ENCODE measurements at regions not wholly inside any gene's neighbourhood (a gene's known extent, or its start where the extent isn't known, plus 50 kb on each side); places are given as distances from the start of the nearest gene placed in this dataset.

DNA sequence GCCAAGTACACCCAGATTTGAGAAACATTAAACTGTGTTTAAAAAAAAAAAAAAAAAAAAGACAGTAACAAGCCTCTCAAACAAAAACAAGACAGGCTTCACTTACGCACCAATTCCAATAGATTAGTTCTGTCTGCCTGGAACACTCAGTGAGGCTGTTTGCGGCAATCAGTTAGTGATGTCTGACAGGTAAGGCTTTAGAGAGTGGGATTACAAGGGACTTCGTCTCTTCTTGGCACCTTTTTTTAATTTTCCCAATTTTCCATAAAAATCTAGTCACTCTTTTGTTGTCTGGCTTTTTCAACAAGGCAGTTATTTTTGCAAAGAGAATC is 79.6 kb downstream of the NCOR2 start:
- DNase-seq: no peak

DNA sequence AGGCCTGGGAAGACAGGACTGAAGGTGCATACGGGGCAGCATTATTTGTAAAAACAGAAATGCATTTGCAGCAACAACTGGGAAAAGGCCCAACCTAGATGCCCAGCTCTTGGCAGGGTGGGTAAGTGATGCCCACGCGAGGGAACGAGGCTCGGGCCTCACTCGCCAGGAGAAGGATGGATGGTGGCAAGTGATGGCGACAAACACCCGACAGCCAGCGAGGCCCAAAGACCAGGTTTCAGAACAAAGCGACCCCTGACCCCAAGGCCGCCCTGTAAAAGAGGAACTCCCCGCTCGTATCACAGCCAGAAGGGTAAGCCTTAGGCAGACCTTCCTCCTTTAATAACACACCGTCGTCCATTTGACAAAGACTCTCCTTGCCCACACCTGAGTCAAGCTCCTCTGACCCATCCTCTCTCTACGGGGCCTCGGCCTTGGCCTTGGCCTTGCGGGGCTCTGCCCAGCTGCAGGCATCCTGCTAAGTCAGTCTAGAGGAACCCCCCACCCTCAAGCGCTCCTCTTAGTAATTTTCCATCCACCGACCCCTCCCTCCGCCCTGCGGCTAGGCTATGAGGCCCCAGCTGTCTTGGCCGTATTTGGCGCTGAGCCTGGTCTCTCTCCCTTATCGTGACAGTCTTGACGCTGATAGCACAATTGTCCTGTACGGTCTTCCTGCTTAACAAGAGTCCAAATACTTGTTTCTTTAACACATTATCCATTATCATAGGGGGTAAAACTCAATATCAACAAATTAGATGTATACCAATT is 80.2 kb downstream of the NCOR2 start:
- no peak for DNase-seq

DNA sequence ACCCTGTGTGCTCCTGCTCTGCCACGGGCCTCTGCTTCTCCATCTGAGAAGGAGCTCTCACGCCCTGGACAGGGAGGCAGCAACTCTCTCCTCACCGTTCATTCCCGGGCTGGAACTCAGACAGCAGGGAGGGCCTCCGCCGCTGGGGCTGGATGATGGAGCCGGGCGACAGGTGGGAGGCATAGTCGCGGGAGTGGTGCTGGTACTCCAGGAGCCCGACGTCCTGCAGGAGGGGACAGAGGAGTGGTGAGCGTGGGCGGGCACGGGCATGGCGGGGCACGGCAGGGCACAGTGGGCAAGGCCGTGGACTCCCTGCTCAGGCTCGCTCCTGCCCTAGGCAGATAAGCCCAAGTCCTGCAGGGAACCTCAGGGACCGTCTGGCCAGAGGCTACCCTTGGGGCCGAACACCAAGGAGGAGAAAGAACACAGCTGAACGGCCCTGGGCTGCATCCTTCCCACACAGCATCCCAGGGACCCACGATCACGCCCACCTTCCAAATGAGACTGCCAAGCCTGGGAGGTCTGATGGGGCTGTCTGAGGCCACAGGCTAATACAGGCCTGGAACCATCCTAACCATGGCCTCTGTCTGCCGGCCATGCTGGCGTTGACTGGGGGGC is 81.0 kb downstream of the NCOR2 start:
- no peak for DNase-seq

DNA sequence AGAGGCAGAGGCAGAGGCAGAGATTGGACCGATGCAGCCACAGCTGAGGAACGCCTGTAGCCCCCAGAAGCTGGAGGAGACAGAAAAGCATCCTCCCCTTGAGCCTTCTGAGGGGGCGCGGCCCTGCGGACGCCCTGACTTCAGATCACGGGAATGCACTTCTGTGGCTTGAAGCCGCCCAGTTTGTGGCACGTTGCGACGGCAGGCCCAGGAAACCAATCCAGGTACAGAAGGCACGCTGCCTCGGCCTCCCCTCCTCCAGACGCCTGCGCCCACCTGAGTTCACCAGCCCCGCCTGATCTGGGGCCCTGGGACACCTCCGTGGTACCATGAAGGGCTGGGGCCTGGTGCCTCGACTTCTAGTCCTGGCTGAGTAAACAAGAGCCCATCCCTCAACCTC is 82.0 kb downstream of the NCOR2 start:
- no peak for DNase-seq

DNA sequence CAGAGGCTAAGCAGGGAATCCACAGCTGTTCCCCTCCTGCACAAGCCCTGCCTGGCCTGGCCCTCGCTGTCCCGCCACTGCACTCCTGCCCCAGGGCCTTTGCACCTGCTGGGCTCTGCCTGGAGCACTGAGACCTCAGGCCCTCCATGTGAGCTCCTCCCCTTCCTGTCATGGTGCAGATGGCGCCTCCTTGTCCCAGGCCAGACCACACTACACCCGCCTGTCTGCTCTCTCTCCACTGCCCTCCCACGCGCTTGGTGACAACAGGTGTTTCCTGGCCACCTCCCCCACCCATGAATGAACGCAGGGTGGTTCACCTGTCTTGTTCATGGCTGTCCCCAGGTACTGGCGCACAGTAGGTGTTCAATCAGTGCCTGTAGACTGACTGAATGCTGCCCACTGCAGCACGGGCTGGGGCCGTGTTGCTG is 82.9 kb downstream of the NCOR2 start:
- DNase-seq: no peak

DNA sequence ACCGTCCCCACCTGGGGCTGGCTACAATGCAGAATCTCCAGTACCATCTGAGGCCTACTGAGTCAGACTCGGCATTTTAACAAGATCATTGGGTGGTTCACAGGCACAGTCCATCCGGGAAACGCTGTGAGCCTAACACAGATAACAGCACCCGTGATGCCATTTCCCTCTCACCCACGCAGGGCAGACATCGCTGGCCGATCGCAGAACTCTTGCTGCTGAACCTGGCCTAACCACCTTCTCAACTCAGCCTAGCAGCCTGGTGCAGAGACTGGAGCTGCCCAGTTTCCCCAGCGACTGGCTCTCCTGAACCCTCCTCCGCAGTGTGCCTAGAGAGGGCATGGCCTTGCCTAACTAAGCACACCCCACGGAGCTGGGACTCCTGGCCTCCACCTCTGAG is 83.3 kb downstream of the NCOR2 start:
- DNase-seq: no peak

DNA sequence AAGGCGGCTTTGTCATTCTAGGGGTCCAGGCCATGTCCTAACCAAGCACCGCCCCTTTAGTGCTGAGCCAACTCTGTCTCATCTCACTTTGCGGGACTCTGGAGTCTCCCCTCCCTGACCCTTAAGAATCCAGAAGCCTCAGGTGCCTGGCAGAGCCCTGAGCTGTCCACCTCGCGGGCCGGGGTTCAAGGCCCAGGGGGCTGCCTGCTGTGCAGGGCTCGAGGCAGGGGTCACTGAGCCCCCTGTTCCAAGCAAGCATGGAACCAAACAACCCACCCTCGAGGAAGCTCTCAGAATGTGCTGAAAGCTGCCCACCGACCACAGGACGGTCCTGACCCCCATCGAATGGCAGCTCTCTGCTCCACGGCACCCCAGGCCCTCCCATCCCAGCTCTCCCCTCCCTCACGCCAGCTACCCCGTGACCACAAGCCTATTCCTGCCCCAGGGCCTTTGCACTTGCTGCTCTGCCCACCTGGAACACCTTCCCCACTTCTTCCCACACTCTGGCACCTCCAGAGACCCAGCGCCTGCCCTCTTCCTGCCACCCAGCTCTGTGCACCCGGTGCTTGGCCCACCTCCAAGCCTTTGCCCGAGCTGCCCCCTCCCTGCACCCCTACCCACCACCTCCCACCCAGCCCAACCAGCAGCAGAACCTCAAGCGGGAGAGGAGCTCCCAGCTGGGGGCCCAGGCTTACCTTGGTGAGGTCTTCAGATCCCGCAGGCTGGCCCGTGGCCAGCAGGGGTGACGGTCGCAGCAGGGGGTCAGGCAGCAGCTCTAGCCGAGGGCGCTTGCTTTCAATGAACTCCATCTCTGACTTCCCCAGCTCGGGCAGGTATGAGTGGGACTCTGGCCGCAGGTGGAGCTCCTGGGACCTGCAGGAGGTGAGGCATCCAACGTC is 84.3 kb downstream of the NCOR2 start:
- DNase-seq: no peak

DNA sequence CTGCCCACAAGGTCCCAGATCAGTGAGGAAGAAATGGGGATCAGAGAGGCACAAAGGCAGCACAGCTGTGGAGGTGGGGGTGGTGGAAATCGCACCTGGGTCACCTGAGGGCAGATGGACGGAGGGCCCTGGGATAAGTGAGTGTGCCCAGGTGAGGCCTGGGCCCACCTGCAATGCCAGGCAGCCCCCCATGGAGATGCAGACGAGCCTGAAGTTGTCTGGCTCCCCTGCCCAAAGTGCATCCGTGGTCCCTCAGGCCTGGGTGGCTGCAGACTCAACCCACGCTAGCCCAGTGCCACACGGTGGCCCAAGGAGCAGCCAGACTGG is 84.9 kb downstream of the NCOR2 start:
- no peak for DNase-seq

DNA sequence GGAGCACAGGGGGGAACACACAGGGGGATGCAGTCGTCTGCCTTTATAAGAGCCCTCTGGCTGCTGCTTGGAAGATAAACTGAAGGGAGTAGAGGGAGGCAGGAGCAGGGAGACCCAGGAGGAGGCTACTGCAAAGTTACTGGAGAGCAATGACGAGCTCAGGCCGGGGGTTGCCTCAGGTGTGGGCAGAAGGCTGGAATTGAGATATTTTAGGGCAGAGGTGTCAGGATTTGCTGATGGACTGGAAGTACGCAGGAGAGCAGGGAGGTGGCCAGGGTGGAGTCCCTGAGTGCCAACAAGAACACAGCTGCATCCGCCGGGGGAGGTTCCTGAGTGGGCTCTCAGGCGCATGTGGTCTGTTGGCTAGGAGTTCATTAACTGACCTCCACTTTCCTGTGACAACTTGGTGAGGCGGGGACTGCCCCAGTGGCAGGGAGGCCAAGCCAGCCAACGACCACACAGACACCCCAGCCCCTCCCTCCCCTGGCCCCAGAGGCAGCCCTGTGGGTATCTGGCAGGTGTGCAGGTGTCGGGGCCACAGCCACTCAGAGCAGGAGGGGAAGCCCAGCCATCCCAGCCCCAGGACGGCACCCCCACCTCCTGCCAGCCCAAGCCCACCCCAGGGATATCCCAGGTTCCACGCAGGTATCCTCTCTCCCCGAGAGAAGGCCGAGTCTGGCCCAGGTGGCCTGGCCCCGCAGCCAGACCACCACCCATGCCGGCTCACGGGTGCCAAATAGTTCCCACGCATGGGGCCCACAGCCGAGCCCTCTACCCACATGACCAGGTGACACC is 85.4 kb downstream of the NCOR2 start:
- no peak for DNase-seq

DNA sequence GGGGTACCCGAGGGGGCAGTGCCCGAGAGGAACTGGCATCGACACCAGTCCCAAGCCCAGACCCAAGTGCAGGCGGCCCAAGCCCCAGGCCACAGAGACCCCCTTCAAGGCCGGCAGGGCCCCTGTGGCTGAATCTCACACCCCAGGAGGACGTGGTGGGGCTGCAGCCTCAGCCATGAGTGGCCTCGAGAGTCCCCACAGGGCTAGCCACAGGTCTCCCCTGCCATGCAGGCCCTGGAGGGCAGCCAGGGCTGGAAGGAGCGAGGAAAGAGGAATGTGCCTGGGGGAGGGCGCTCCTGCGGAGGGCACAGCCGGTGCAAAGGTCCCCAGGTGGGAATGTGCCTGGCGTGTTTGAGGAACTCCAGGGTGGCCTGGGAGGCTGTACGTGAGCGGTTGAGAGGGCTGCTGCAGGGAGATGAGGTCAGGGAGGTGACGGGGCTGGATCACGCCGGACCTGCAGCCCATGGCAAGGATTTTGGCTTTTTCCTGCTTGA is 86.1 kb downstream of the NCOR2 start:
- no peak for DNase-seq

DNA sequence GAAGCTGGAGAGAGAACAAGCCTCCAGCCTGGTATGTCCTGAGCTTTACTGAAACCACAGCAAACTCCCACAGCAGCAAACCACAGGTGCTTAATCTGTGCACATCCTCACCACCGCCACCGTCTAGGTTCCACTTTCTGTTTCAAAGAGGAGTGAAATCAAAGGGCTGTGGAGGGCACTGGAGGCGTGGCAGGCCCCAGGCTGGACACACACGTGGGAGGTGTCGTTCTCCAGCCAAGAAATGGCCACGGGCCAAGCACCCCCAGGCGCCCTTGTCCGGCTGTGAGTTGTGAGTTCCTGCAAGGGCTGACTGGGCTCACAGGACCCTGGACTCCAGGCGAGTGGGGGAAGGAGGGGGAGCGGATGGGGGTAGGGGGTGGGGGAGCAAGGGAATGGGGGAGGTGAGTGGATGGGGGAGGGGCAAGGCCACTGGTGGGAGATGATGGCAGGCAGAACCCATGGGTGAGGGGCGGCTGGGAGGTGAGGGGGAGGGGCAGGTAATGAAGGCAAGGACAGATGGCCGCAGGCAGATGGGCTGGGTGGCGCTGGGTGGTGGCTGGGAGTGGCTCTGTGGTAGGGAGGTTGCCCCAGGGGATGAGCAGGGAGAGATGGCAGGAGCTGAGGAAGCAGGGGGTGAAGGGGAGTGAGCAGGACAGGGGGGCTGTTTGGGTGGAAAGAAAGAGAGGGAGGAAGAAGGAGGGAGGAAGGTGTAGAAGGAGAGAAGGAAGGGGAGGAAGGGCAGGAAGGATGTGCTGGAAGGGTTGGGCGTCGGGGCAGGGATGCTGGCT is 86.7 kb downstream of the NCOR2 start:
- no peak for DNase-seq

DNA sequence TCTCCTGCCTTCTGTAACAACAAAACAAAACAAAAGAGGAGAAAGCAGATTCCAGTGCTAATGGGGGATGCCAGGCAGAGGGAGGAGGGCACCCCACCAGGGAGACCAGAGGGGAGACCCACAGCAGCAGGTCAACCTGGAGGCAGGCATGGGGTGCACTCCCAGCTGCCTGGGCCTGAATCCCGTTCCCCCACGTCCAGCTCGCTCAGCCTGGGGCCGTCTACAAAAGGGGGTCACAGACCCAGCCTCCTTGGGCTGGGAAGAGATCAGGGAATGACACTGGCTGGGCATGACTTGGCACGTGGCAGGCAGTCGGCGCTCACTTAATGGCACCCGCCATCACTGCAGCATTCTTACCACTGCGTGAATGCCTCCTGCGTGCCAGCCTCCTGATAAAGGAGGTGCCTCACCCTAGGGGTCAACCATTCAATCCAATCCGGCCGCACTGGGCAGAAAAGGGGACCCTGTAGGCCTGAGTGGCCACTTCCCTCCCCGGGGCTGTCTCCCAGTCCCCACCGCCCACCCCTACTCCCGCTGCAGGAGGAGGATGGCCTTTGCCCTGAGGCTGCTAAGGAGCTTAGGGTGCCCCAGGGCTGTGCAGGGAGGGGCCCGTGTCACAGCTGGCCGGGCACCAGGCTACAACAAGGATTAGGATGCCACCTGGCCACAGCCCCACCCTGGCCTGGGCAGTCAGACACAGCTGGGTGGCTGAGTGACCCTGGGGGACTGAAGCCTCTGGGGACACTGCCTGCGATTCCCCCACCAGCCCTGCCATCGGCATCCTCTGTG is 87.5 kb downstream of the NCOR2 start:
- no peak for DNase-seq

DNA sequence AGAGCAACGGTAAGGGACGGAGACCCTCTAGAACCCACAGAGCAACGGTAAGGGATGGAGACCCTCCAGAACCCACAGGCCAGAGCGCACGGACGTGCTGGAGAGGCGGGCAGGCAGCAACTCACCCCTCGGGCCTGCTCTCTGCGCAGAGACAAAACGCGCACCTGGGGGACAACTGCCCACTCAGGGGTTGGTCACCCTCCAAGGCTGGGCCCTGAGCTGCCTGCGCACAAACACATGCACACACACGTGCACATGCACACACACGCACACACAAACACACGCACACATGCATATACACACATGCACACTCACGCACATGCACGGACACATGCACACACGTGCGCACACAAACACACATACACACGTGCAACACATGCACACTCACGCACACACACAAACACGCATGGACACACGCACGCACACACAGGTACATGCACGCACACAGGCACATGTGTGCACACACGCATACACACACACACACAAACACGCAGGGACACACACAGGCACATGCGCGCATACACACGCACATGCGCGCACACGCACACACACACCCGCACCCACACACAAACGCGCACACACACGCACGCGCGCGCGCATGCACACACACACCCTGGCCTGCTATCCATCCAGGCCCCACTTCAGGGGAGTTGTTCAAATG is 88.3 kb downstream of the NCOR2 start:
- no peak for DNase-seq

DNA sequence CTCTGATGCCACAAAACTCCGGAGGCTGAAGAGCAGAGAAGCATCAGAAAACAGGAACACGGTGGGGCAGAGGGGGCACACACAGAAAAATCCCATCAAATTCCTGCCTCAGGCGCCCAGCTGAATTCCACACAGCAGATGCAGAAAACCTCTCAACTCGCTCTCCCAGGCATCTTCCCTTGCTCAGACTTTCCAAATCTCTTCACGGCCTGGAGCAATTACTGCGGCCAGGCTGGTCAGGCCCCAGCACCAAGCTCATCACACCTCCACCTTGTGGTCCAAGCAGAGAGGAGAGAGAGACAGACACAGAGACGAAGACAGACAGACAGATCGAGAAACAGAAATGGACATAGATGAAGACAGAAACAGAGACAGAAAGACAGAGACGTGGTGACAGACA is 89.0 kb downstream of the NCOR2 start:
- no peak for DNase-seq

DNA sequence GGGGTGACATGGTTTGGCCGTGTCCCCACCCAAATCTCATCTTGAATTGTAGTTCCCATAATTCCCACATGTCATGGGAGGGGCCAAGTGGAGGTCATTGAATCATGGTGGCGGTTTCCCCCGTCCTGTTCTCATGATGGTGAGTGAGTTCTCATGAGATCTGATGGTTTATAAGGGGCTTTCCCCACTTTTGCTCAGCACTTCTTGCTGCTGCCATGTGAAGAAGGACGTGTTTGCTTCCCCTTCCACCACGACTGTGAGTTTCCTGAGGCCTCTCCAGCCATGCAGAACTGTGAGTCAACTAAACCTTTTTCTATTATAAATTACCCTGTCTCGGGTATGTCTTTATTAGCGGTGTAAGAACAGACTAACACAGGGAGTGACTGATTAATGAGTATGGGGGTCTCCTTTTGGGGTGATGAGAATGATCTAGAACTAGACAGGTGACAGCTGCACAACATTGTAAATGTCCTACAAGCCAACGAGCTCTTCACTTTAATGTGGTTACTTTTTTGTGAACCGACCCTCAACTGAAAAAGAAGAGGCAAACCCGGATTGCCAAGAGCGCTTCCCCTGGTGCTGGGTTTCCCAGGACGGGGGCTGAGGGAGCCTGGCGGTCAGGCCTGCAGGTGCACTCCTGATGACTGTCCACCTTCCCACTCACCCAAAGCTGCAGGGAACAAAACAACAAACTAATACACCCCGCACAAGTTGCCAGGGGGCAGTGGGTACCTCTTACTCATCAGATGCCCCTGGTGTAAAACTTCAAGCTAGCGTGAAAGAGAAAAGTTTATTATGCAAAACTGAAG is 90.1 kb downstream of the NCOR2 start:
- no peak for DNase-seq

DNA sequence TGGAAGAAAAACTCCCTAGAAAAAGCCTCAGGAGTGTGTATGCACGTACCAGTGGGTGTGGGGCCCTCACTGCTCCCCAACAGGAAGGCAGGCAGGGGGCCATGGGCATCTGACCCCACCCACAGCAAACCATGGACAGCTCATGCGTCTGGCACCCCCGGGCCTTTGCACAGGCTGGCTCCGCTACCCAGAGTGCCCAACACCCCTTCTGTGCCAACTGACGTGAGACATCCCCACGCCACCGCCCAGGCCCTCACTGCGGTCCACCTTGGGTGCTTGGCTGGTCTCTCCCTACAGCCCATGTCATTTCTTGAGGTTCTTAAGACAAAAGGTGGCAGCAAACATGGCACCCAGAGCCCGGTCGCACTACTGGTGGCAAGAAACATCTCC is 91.4 kb downstream of the NCOR2 start:
- DNase-seq: no peak

DNA sequence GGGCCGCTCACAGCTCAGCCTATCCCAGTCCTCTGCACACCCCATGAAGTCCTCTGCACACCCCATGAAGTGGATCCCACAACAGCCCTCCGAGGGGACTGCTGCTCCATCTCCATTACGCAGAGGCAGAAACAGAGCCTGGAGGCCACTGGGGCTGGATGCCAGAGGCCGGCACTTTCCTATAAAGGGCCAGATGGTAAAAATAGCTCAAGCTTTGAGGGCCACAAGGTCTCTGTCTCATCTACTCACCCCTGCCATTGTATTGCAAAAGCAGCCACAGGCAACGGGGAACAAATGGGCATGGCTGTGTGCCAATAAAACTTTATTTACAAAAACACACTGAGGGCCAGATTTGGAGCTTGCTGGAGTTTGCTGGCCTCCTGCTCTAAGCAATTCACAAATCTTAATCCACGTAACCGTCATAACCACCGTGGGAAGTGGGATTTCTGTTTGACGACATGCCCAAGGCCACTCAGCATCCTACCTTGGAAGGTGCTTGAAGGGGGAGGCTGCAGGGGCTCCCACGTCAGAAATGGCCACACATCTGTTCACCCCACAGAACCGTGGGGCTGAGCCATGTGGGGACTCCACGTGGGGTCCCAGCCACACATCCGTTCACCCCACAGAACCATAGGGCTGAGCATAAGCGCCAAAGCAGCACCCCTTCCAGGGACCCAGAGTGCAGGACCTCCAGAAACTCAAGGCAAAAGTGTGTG is 92.0 kb downstream of the NCOR2 start:
- no peak for DNase-seq

DNA sequence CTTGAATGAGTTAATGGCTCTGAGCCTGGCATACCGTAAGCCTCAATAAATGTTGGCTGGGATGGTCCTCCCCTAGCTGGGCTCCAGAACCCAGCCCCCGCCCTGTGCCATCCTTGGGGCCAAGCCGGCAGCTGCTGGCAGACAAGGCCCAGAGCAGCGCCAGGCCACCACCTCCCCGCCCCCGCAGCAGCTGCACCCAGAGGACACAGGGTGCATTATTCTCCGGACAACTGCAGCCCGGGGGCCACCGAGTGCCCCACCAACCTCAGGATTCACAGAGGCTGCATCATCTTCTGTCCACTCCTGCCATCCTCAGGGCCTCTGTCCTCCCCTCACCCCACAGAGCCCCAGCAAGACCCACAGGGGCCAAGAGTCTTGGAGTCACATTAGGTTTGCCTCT is 92.7 kb downstream of the NCOR2 start:
- no peak for DNase-seq

DNA sequence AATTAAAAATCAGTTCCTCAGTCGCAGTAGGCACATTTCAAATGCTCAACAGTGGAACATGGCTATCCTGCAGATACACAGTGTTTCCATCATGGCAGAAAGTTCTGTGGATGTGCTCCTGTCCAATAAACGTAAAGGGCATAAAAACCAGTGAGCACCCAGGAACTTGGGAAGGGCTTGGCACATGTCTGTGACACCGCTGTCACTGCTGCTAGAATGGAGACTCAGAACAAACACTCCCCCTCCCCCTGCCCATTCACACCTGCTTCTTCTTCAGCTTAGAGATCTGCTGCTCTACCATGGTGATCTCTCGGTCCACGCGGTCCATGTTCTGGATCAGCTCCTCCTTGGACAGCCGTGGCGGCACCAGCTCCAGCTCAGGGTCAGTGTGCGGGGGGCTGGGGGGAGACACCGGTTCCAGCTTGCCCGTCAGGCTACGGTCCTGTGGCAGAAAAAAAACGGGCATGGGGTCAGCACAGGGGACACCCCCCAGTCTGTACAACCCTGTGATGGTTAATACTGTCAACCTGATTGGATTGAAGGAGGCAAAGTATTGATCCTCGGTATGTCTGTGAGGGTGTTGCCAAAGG is 94.6 kb downstream of the NCOR2 start:
- no peak for DNase-seq
